ENCODE measurements at regions not wholly inside any gene's neighbourhood (a gene's known extent, or its start where the extent isn't known, plus 50 kb on each side); places are given as distances from the start of the nearest gene placed in this dataset.
"Not testable (repeated sequence)": the region's sequence is repeated elsewhere in the genome, so short reads cannot be mapped to it uniquely, and the experiment has no call there.

DNA sequence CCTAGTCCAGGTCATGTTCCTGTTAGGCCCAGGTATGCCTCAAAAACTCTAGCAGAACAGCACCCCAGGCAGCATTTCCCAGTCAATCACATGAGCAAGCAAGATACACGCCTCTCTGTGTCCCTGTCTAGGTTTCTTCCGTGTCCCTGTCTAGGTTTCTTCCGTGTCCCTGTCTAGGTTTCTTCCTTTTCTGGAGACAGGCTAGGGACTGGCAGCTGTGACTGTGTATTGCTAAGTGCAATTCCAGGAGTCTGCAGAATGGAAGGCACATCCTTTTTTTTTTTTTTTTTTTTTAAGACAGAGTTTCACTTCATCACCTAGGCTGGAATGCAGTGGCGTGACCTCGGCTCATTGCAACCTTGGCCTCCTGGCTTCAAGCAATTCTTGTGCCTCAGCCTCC lies 77.6 kb downstream of the SETD4 start:
- Histone ChIP-seq H3K36me3 (no peaks in the 10 kb centered on the region), H3K9me3 (no peaks in the 10 kb centered on the region), H3K27me3 (peaks cover 10% of the 10 kb centered on the region), H3K27ac (no peak overlapping the region), H3K4me3 (no peak overlapping the region), H3K4me1 (no peaks in the 10 kb centered on the region)
- intact Hi-C loops (cut with DNase I): no loop called here
- DNase-seq (no peak), ATAC-seq (no peak)
- TF ChIP-seq, protein P1, sequence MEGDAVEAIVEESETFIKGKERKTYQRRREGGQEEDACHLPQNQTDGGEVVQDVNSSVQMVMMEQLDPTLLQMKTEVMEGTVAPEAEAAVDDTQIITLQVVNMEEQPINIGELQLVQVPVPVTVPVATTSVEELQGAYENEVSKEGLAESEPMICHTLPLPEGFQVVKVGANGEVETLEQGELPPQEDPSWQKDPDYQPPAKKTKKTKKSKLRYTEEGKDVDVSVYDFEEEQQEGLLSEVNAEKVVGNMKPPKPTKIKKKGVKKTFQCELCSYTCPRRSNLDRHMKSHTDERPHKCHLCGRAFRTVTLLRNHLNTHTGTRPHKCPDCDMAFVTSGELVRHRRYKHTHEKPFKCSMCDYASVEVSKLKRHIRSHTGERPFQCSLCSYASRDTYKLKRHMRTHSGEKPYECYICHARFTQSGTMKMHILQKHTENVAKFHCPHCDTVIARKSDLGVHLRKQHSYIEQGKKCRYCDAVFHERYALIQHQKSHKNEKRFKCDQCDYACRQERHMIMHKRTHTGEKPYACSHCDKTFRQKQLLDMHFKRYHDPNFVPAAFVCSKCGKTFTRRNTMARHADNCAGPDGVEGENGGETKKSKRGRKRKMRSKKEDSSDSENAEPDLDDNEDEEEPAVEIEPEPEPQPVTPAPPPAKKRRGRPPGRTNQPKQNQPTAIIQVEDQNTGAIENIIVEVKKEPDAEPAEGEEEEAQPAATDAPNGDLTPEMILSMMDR (IDR thresholded peaks at IDR 0.05): no peak

- DNase-seq: no peak
- intact Hi-C loops (cut with DNase I): no loop called here
- no peak for ATAC-seq
These were observed 78.7 kb downstream of the SETD4 start for GRCh38 chr21:35981514-35982070.

GRCh38 chr21:35980821-35981220 lies 79.5 kb downstream of the SETD4 start:
- Histone ChIP-seq H3K4me1 (no peaks in the 10 kb centered on the region), H3K9me3 (no peaks in the 10 kb centered on the region), H3K4me3 (no peak overlapping the region), H3K27me3 (no peaks in the 10 kb centered on the region), H3K36me3 (no peaks in the 10 kb centered on the region), H3K27ac (no peak overlapping the region)
- intact Hi-C loops (cut with DNase I): no loop called here
- no peak for DNase-seq
- no peak for ATAC-seq
- TF ChIP-seq, protein P1 (IDR thresholded peaks at IDR 0.05): no peak

More at GRCh38 chr21:35981514-35982070, 78.7 kb downstream of the SETD4 start:
- no peaks in the 10 kb centered on the region for H3K9me3 ChIP-seq
- H3K27me3 ChIP-seq: peaks cover 7% of the 10 kb centered on the region
- TF ChIP-seq, protein P1 (IDR thresholded peaks at IDR 0.05): no peak
- H3K4me1 ChIP-seq: no peaks in the 10 kb centered on the region
- H3K4me3 ChIP-seq: no peak overlapping the region
- no peaks in the 10 kb centered on the region for H3K36me3 ChIP-seq
- H3K27ac ChIP-seq: no peak overlapping the region

GRCh38 chr21:35977860-35978259 lies 82.5 kb downstream of the SETD4 start:
- H3K27me3 ChIP-seq; H3K9me3 ChIP-seq; intact Hi-C loops (cut with DNase I); DNase-seq; H3K36me3 ChIP-seq; H3K4me3 ChIP-seq; H3K4me1 ChIP-seq; H3K27ac ChIP-seq; ATAC-seq: not testable (repeated sequence)

GRCh38 chr21:35976929-35977328 lies 83.4 kb downstream of the SETD4 start:
- TF ChIP-seq, protein P1 (IDR thresholded peaks at IDR 0.05): no peak
- intact Hi-C loops (cut with DNase I): no loop called here

DNA sequence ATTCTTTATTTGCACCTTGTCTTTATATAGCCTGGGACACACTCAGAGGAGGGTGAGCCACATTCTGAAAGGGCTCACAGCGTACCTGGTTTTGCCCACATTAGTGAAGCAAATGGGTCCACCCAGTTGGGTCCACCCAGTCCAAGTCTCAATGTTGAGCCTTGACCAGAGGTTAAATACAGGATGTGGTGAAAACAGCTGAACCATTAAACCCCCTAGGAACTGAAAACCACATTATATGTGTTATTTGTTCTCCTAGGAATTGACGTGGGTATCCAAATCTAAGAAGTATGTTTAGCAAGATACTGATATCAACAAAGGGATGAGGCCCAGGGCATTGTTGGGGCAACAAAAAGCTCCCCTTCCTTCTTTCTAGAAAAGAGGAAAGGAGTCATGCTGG lies 83.8 kb downstream of the SETD4 start:
- Histone ChIP-seq H3K4me3 (no peak overlapping the region), H3K27ac (no peak overlapping the region), H3K4me1 (no peaks in the 10 kb centered on the region), H3K27me3 (no peaks in the 10 kb centered on the region), H3K9me3 (no peaks in the 10 kb centered on the region), H3K36me3 (no peaks in the 10 kb centered on the region)
- no peak for ATAC-seq
- TF ChIP-seq, protein P1 (IDR thresholded peaks at IDR 0.05): no peak
- intact Hi-C loops (cut with DNase I): no loop called here
- DNase-seq: no peak

More at GRCh38 chr21:35976929-35977328, 83.4 kb downstream of the SETD4 start:
- Histone ChIP-seq H3K9me3 (no peaks in the 10 kb centered on the region), H3K36me3 (no peaks in the 10 kb centered on the region), H3K4me3 (no peak overlapping the region), H3K4me1 (no peaks in the 10 kb centered on the region), H3K27ac (no peak overlapping the region), H3K27me3 (no peaks in the 10 kb centered on the region)
- ATAC-seq (no peak), DNase-seq (no peak)

Measured in upper lobe of right lung (tissue), 1 donor.